Fibroblast of mammary gland (primary cell): ENCODE measurements at regions not wholly inside any gene's neighbourhood (a gene's known extent, or its start where the extent isn't known, plus 50 kb on each side); places are given as distances from the start of the nearest gene placed in this dataset.

Experiments
- DNase-seq: peaks from one replicate; pipeline ENCODE4 v3.0.0-alpha.2; 2010; ENCODE audit warnings: low read depth
- H3K4me3 ChIP-seq: 2 replicates; pipeline ENCODE4 v1.5.1; 2011; ENCODE audit warnings: low read depth, mild to moderate bottlenecking, low read length, moderate library complexity; ENCODE audit not compliant: control insufficient read depth
- CTCF ChIP-seq: conservative IDR thresholded peaks from 2 replicates; pipeline ENCODE4 v1.5.1; 2011; ENCODE audit warnings: low read depth, low read length, inconsistent platforms; ENCODE audit not compliant: control insufficient read depth, insufficient read depth

- no peak for TF ChIP-seq CTCF
- no peak overlapping the region for H3K4me3 ChIP-seq
- no peak for DNase-seq
Measured at GRCh38 chr2:206855585-206856433, 83.5 kb upstream of the CPO start.

- no peak for TF ChIP-seq CTCF
- H3K4me3 ChIP-seq = no peak overlapping the region
- peak; percentile 49 for DNase-seq
Measured at GRCh38 chr2:206856513-206856912, 82.8 kb upstream of the CPO start.

DNA sequence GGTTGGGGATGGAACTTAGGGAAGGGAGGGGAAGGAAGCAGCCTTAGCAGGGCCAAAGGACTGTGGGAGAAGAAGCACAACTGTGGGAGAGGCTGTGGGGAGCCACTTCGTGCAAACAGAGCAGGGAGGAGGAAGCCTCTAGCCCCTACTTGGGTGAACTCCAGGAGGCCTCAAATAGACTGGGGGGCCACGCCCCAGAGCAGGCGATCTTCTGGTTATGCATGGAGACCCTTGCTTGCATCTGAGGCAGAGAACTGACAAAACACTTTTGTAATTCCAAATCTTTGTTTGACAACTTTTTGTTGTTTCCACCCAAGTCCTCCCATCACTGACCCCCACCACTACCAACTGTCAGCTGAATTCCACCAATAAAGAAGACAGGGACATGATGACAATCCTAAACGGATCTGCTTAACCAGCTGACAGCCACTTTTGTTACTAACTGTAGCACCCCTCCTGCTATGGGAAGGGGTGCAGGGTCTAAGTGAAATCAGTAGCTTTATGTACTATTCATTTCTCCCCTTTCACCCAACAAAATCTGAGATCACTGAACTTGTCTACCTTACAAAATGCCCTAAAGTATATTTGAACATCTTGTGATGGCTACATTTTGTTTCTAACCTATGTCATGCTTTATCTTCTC is 80.5 kb upstream of the CPO start:
- no peak for TF ChIP-seq CTCF
- no peak for DNase-seq
- no peak overlapping the region for H3K4me3 ChIP-seq

DNA sequence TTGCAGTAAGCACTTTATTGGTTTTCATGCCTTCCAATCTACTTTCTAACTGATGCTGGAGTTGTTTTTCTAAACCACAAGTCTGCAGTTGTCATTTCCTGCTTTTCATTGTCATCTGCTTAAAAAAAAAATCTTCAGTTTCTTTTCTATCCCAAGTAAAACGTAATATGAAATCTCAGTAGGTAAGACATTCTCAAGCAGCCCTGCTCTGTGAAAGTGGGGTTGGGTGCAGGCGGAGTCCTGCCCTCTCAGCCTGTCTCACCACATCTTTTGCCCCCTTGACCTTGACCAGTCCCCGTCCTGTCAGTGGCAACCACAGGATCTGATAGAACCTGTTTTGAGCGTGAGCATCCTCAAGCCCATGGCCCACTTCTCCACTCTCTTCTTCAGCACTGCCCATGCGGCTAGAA is 80.0 kb upstream of the CPO start:
- no peak for TF ChIP-seq CTCF
- no peak for DNase-seq
- no peak overlapping the region for H3K4me3 ChIP-seq

DNA sequence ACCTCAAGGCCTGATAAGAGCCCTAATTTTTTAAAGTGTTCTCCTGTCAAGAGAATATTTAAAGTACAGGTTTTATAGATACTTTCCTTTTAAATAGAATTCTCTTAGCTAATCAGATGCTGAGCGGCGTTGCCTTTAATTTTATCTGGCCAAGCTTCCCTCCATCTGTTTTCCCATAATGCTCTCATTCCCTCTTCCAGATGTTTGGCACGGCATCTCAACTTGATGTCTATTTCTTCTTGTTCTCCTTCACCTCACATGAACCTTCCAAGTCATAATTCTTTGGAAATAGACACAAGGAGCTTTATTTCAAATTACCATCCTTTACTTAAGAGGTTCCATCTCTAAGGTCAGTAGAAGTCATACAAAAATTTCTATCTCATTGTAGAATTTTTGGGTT is 76.1 kb upstream of the CPO start:
- peak; percentile 73 for DNase-seq
- TF ChIP-seq CTCF = no peak
- no peak overlapping the region for H3K4me3 ChIP-seq

- H3K4me3 ChIP-seq = no peak overlapping the region
- DNase-seq = peak; percentile 25
- TF ChIP-seq CTCF = no peak
Measured at GRCh38 chr2:206863716-206864115, 75.6 kb upstream of the CPO start.
